ENCODE measurements at regions not wholly inside any gene's neighbourhood (a gene's known extent, or its start where the extent isn't known, plus 50 kb on each side); places are given as distances from the start of the nearest gene placed in this dataset.
"Not testable (repeated sequence)": the region's sequence is repeated elsewhere in the genome, so short reads cannot be mapped to it uniquely, and the experiment has no call there.

- DNase-seq, result peak; percentile 69
Measured at GRCh38 chr3:150149651-150150051, 179.0 kb upstream of the PFN2 start.

GRCh38 chr3:150148227-150148626 is 177.5 kb upstream of the PFN2 start:
- DNase-seq, result no peak

- DNase-seq, result peak; percentile 22
Measured at GRCh38 chr3:150147776-150148175, 177.1 kb upstream of the PFN2 start.

- peak; percentile 70 for DNase-seq
Measured at GRCh38 chr3:150146991-150147761, 176.5 kb upstream of the PFN2 start.

- DNase-seq, result no peak
Measured at GRCh38 chr3:150145659-150146058, 175.0 kb upstream of the PFN2 start.

- no peak for DNase-seq
Measured at GRCh38 chr3:150144191-150144708, 173.6 kb upstream of the PFN2 start.

- DNase-seq, result no peak
Measured at GRCh38 chr3:150142936-150143335, 172.2 kb upstream of the PFN2 start.

- DNase-seq, result no peak
Measured at GRCh38 chr3:150141790-150142326, 171.2 kb upstream of the PFN2 start.

GRCh38 chr3:150140614-150141321 is 170.1 kb upstream of the PFN2 start:
- no peak for DNase-seq

GRCh38 chr3:150138824-150139223 is 168.1 kb upstream of the PFN2 start:
- DNase-seq, result no peak

- no peak for DNase-seq
Measured at GRCh38 chr3:150136242-150136641, 165.5 kb upstream of the PFN2 start.

GRCh38 chr3:150135287-150135721 is 164.6 kb upstream of the PFN2 start:
- DNase-seq, result no peak

- no peak for DNase-seq
Measured at GRCh38 chr3:150133293-150133692, 162.6 kb upstream of the PFN2 start.

GRCh38 chr3:150132101-150132749 is 161.5 kb upstream of the PFN2 start:
- DNase-seq, result no peak

GRCh38 chr3:150131663-150132062 is 161.0 kb upstream of the PFN2 start:
- DNase-seq, result no peak

GRCh38 chr3:150130404-150131100 is 159.9 kb upstream of the PFN2 start:
- DNase-seq, result no peak

- DNase-seq, result no peak
Measured at GRCh38 chr3:150129166-150129565, 158.5 kb upstream of the PFN2 start.

GRCh38 chr3:150128126-150128525 is 157.4 kb upstream of the PFN2 start:
- no peak for DNase-seq

- no peak for DNase-seq
Measured at GRCh38 chr3:150127011-150127490, 156.4 kb upstream of the PFN2 start.

- no peak for DNase-seq
Measured at GRCh38 chr3:150124142-150124541, 153.4 kb upstream of the PFN2 start.

GRCh38 chr3:150123249-150123648 is 152.6 kb upstream of the PFN2 start:
- DNase-seq, result not testable (repeated sequence)

GRCh38 chr3:150118219-150118618 is 147.5 kb upstream of the PFN2 start:
- DNase-seq, result no peak

GRCh38 chr3:150117076-150117475 is 146.4 kb upstream of the PFN2 start:
- no peak for DNase-seq
